Fibroblast of villous mesenchyme (primary cell): ENCODE measurements at regions not wholly inside any gene's neighbourhood (a gene's known extent, or its start where the extent isn't known, plus 50 kb on each side); places are given as distances from the start of the nearest gene placed in this dataset.

Source experiments
- DNase-seq: peaks from one replicate; pipeline ENCODE4 v3.0.0-alpha.2; 2010; ENCODE audit warnings: low read depth
- H3K4me3 ChIP-seq: 2 replicates; pipeline ENCODE4 v1.5.1; 2011; ENCODE audit warnings: low read depth, mild to moderate bottlenecking, low read length
- CTCF ChIP-seq: IDR thresholded peaks from 2 replicates; pipeline ENCODE4 v1.5.1; 2012; ENCODE audit warnings: low read depth, mild to moderate bottlenecking, low read length; ENCODE audit not compliant: insufficient read depth

GRCh38 chr3:120544361-120544760, 51.8 kb upstream of the NDUFB4 start:
- no peak for TF ChIP-seq CTCF
- no peak overlapping the region for H3K4me3 ChIP-seq
- no peak for DNase-seq

- no peak for DNase-seq
- no peak overlapping the region for H3K4me3 ChIP-seq
- TF ChIP-seq CTCF: no peak
Measured at GRCh38 chr3:120536642-120537041, 59.5 kb upstream of the NDUFB4 start.

- no peak overlapping the region for H3K4me3 ChIP-seq
- no peak for TF ChIP-seq CTCF
- DNase-seq: no peak
Measured at GRCh38 chr3:120532969-120533368, 63.2 kb upstream of the NDUFB4 start.

- H3K4me3 ChIP-seq: no peak overlapping the region
- no peak for TF ChIP-seq CTCF
- no peak for DNase-seq
Measured at GRCh38 chr3:120528163-120528562, 68.0 kb upstream of the NDUFB4 start.

GRCh38 chr3:120526011-120526870, 69.9 kb upstream of the NDUFB4 start:
- TF ChIP-seq CTCF: no peak
- H3K4me3 ChIP-seq: no peak overlapping the region
- no peak for DNase-seq

- no peak overlapping the region for H3K4me3 ChIP-seq
- peak; percentile 70 for DNase-seq
- no peak for TF ChIP-seq CTCF
Measured at GRCh38 chr3:120524171-120524923, 71.8 kb upstream of the NDUFB4 start.
